GM06990 (cell line): ENCODE measurements at regions not wholly inside any gene's neighbourhood (a gene's known extent, or its start where the extent isn't known, plus 50 kb on each side); places are given as distances from the start of the nearest gene placed in this dataset.

Source experiments
- DNase-seq: peaks from one replicate; pipeline ENCODE4 v3.0.0-alpha.2; 2011; ENCODE audit not compliant: insufficient read length; ENCODE audit errors: extremely low read depth
- H3K27me3 ChIP-seq: replicated peaks from 2 replicates; pipeline ENCODE4 v1.6.0; 2011; ENCODE audit warnings: low read length; ENCODE audit not compliant: control insufficient read depth, insufficient read depth
- H3K36me3 ChIP-seq: 2 replicates; pipeline ENCODE4 v1.5.1; 2011; ENCODE audit warnings: low read length; ENCODE audit not compliant: control insufficient read depth, insufficient read depth
- H3K4me3 ChIP-seq: replicated peaks from 2 replicates; pipeline ENCODE4 v1.5.1; 2011; ENCODE audit warnings: low read depth, mild to moderate bottlenecking, control low read depth, low read length
- TF ChIP-seq, protein P1 (sequence below): IDR thresholded peaks from 2 replicates; pipeline ENCODE4 v1.5.1; 2011; ENCODE audit warnings: low read length, control low read depth, mild to moderate bottlenecking, inconsistent platforms; ENCODE audit not compliant: insufficient read depth, poor library complexity, severe bottlenecking

DNA sequence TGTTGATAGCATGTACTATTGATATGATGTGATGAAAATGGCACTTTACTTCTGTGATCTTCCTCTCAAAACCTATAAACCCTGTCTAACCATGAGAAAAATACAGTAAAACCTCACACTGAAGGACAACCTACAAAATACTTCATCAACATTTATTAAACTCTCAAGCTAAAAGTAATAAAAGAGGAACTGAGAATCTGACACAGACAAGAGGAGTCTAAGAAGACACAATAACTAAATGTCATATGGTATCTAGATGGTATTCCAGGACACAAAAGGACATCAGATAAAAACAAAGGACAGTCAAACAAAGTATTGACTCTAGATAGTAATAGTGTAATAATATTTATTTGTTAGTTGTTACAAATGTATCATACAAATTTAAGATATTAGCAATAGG, 655.3 kb downstream of the SH3BGRL start:
- no peaks in the 10 kb centered on the region for H3K36me3 ChIP-seq
- no peaks in the 10 kb centered on the region for H3K27me3 ChIP-seq
- no peak overlapping the region for H3K4me3 ChIP-seq
- TF ChIP-seq, protein P1, sequence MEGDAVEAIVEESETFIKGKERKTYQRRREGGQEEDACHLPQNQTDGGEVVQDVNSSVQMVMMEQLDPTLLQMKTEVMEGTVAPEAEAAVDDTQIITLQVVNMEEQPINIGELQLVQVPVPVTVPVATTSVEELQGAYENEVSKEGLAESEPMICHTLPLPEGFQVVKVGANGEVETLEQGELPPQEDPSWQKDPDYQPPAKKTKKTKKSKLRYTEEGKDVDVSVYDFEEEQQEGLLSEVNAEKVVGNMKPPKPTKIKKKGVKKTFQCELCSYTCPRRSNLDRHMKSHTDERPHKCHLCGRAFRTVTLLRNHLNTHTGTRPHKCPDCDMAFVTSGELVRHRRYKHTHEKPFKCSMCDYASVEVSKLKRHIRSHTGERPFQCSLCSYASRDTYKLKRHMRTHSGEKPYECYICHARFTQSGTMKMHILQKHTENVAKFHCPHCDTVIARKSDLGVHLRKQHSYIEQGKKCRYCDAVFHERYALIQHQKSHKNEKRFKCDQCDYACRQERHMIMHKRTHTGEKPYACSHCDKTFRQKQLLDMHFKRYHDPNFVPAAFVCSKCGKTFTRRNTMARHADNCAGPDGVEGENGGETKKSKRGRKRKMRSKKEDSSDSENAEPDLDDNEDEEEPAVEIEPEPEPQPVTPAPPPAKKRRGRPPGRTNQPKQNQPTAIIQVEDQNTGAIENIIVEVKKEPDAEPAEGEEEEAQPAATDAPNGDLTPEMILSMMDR: no peak
- DNase-seq: no peak

DNA sequence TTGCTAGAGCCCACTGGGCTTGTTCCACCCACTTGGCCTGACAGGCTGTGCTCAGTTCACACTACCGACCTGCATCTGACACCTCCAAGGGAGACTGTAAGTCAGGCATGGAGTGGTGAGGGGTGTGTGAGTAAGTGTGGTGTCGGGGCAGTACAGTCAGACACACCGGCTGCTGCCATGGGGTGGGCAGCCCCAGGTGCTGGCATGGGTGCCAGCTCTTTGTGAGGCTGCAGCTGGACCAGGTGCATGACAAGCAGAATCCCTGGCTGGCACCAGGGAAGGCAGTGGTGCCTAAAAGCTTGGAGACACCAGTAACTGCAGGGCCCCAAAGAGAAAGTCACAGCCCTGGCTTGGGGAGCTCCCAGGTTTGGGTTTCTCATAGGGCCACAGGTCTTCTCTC, 665.0 kb downstream of the SH3BGRL start:
- no peak for DNase-seq
- TF ChIP-seq, protein P1: no peak
- no peak overlapping the region for H3K4me3 ChIP-seq
- no peaks in the 10 kb centered on the region for H3K36me3 ChIP-seq
- H3K27me3 ChIP-seq: no peaks in the 10 kb centered on the region

DNA sequence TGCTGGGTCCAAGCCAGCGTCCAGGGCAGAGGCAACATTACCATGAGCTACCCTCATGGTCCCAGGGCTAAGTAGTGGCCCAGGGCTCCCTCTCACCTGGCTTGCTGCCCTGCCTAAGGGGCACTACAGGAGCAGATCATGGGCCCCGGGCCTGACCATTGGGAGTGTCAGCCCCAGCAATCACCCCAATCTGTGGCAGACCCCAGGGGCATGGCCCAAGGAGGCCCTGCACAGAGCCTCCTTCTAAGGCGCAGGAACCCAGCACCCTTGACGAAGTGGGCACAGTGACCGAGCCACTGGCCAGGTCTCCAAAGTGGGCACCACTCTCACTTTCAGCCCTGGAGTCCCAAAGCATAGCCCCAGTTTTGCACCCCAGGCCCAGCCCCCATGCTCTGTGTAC, 667.1 kb downstream of the SH3BGRL start:
- TF ChIP-seq, protein P1: no peak
- no peak for DNase-seq
- Histone ChIP-seq H3K36me3 (no peaks in the 10 kb centered on the region), H3K4me3 (no peak overlapping the region), H3K27me3 (no peaks in the 10 kb centered on the region)

DNA sequence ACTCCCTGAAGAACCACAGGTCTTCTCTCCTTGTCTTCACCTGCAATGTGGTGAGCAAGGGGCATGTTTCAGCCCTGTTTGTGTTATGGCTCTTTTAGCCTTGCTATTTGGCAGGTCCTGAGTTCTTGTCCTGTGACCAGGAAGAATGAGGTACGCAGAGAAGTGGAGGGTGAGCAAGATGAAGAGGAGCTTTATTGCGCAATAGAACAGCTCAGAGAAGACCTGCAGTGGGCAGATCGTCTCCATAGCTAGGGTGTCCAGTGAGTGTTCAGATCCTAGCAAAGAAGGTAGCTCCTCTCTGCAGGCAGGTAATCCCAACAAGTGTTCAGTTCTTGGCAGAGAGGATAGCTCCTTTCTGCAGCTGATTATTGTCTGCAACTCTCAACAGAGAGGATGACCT, 672.9 kb downstream of the SH3BGRL start:
- Histone ChIP-seq H3K36me3 (no peaks in the 10 kb centered on the region), H3K4me3 (no peak overlapping the region), H3K27me3 (no peaks in the 10 kb centered on the region)
- no peak for DNase-seq
- TF ChIP-seq, protein P1: no peak

DNA sequence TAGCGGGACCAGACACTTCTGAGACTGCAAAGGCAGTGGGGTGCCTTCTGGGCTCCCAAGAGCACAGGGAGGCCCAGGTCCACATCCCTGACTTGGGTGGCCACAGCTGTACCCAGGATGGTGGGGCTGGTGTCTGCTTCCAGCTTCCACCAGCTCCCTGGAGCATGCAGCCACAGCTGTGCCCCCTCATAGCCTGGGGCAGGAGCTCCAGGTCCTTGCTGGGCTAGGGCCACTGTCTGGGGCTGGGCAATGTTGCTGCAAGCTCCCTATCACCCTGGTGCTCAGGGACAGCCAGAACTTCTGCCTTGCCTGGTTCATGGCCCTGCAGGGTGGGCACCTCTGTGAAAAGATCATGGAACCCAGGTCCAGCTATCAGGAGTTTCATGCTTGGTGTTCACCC, 673.9 kb downstream of the SH3BGRL start:
- no peak overlapping the region for H3K4me3 ChIP-seq
- no peak for DNase-seq
- TF ChIP-seq, protein P1: no peak
- H3K36me3 ChIP-seq: no peaks in the 10 kb centered on the region
- H3K27me3 ChIP-seq: no peaks in the 10 kb centered on the region

DNA sequence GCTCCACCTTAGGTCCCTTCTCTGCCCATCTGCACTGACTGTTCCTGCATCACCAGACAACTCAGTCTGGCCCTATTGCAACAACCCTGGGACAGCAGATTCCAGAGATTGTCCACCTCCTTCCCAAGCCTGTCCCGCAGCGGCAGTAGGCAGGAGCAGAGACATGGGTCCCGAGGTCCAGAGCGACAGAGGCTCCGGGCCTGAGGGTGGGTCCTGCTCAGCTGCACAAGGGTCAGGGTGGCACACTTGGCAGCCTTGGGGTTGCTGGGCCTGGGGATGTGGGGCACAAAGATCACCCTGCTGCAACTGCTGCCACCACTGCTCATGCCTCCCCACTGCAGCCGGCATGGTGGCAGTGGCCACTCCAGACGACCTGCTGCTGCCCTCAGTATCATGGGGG, 674.5 kb downstream of the SH3BGRL start:
- no peaks in the 10 kb centered on the region for H3K27me3 ChIP-seq
- no peak for DNase-seq
- TF ChIP-seq, protein P1: no peak

More for the DNA sequence above, 674.5 kb downstream of the SH3BGRL start:
- no peaks in the 10 kb centered on the region for H3K36me3 ChIP-seq
- H3K4me3 ChIP-seq: no peak overlapping the region
